Stimulated activated CD8-positive, alpha-beta memory T cell treated with anti-CD3 and anti-CD28 coated beads, Interleukin-12 subunit alpha, Interleukin-12 subunit beta, amount 100 ng/mL, for 24 hours (primary cell): ENCODE measurements at regions not wholly inside any gene's neighbourhood (a gene's known extent, or its start where the extent isn't known, plus 50 kb on each side); places are given as distances from the start of the nearest gene placed in this dataset.

Source experiments
- DNase-seq: peaks from one replicate; pipeline ENCODE4 v3.0.0-alpha.2; 2020; ENCODE audit errors: extremely low read depth

- no peak for DNase-seq
These were observed 601.5 kb downstream of the MTRR start for GRCh38 chr5:8470489-8470888.

- no peak for DNase-seq
These were observed 602.6 kb downstream of the MTRR start for GRCh38 chr5:8471581-8471980.

GRCh38 chr5:8473016-8473415 lies 604.1 kb downstream of the MTRR start:
- no peak for DNase-seq

DNA sequence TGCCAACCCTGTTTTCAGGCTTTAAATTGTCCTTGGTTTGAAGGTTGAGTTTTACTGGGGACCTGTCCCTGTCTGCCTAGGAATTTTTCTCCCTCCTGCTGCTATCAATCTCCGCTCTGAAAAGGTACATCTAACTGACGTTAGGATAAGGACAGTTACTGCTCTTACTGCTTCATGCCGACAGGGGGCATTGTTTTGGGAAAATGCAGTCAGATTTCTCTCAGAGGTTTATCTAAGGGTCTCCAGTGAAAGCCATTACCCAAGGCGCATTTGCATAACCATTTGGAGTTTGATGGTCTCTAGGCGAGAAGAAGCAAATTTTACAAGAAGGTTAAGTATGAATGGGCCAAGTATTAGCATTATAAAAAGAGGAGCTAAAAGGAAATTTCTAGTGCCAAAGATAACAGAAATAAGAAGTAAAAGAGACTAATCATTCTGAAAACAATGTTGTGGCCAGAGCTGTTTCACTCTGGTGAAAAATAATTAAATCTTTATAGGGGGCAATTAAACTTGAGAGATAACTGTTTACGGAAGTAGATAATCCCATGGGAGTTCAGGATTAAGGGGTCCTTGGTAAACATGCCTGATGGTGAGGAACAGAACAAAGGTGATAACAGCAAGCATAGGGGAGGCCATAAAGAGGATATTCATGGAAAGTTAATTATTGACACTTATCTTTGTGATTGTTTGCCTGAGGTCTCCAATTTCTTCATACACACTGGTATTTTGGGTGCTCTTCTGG lies 605.0 kb downstream of the MTRR start:
- no peak for DNase-seq

GRCh38 chr5:8474569-8474930 lies 605.6 kb downstream of the MTRR start:
- no peak for DNase-seq

DNA sequence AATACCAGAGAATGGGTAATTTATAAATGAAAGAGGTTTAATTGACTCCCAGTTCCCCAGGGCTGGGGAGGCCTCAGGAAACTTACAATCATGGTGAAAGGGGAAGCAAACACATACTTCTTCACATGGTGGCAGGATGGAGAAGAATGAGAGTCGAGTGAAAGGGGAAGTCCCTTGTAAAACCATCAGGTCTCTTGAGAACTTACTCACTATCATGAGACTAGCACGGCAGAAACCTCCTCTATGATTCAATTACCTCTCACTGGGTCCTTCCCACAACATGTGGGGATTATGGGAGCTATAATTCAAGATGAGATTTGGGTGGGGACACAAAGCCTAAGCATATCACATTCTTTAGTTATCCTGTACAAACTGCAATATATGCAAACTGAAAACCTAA lies 609.4 kb downstream of the MTRR start:
- DNase-seq, result no peak

DNA sequence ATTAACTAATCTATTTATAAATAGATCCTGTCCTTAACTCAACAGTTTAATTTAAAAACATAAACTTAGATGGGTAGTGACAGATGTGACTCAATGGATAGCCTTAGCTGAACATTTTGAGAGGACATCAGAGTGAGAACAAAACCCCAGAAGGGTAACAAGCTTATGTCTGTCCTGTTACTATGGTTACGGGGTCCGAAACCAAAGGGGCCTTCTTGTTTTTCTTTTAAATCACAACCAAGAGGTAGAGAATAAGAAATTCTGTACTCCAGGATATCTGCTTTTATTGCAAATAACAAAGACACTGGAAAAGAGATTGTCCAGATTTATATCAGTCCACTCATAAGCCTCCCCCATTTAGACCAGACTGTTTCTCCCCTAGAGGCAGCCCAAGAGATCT lies 612.1 kb downstream of the MTRR start:
- DNase-seq, result no peak

- DNase-seq, result no peak
These were observed 622.3 kb downstream of the MTRR start for GRCh38 chr5:8491254-8491653.

DNA sequence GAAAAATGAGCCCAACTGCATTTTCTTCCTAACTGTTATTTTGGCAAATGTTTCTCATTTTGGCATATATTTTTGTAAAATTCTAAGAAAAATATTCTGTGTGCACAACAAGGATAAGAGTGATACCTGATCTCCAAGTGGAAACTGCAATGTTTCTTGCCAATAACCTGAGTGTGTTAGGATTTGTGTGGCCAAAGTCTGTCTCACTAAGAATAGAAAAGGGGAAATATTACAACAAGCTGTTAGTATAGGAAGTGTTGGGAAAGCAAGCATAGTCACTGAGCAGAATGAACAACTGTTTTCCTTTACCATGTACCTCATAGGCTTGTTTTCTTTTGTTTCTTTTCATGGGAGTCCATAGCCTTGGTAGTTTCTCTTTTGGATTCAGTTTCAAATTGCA lies 624.2 kb downstream of the MTRR start:
- no peak for DNase-seq

- no peak for DNase-seq
These were observed 631.5 kb downstream of the MTRR start for GRCh38 chr5:8500426-8500825.

GRCh38 chr5:8505196-8505595 lies 636.2 kb downstream of the MTRR start:
- no peak for DNase-seq

GRCh38 chr5:8508231-8508630 lies 639.3 kb downstream of the MTRR start:
- DNase-seq, result no peak

GRCh38 chr5:8516356-8516755 lies 647.4 kb downstream of the MTRR start:
- no peak for DNase-seq

- no peak for DNase-seq
These were observed 648.5 kb downstream of the MTRR start for GRCh38 chr5:8517456-8517855.

- no peak for DNase-seq
These were observed 652.0 kb downstream of the MTRR start for GRCh38 chr5:8520917-8521316.

- no peak for DNase-seq
These were observed 653.0 kb downstream of the MTRR start for GRCh38 chr5:8521991-8522390.

DNA sequence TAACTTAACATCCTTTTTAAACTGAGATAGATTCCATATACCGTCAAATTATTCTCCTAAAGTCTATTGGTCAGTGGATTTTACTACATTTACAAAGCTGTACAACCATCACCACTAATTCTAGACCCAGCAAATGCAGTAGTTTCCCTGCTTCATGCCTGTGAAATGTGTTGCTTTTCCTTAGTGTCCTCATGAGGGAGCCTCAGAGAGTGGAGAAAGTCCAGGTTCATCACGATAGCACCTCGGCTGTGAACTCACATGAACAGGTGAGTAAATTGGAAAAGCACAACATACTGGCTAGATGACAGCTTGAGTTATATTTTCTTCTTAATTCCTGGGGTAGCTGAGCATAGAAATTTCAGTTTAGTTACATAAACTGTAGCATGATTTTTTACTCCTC lies 653.7 kb downstream of the MTRR start:
- DNase-seq, result no peak

DNA sequence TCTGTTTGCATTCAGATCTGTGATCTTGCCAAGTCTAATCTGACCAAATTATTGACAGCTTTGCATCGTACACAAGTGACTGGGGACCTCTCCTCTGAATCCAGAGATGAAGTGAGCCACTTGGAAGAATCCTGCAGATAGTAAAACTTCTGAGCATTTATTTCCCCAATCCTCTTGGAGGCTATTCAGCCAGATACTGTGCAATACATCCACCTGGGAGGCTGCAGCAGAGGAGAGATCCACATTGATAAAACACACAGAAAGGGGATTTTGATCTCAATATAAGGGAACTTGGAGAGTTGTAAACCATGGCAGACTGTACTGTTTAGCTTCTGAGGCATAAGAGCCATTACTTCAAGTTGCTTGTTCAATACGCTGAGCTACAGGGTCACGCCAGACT lies 654.6 kb downstream of the MTRR start:
- DNase-seq, result no peak

GRCh38 chr5:8525819-8526218 lies 656.9 kb downstream of the MTRR start:
- no peak for DNase-seq

DNA sequence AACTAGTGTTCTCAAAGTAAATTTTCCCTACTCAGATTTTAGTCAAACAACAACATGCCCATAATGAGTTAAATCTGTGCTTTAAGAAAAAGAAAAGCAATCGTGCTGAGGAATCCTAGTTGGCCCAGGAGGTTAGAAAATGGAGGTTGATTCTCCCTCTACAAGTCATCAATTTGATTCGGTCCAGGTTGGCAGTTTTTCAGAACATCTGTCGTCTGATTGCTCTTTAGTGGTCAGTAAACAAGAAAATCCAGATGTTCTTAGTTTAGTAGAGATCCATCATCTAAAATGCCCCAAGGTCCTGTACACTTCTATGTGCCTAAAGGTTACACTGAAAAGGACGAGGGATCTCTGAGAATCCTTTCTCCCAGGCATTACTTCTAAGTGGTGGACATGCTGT lies 659.2 kb downstream of the MTRR start:
- DNase-seq, result no peak

DNA sequence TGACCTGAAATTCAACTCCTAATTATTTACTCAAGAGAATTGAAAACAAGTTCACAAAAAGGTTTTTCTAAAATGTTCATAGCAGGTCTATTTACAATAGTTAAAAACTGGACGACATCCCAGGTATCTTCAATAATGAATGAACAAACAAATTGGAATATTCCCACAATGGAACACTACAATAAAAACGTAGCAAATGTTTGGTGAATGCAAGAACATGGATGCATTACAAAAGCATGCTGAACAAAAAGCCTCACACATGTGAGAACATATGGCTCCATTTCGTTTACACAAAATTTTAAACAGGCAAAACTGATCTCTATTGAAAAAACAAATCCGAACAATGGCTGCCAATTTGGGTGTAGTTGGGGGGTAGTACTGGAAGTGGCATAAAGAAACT lies 669.9 kb downstream of the MTRR start:
- DNase-seq, result no peak

GRCh38 chr5:8540317-8540716 lies 671.4 kb downstream of the MTRR start:
- no peak for DNase-seq

- DNase-seq, result no peak
These were observed 682.0 kb downstream of the MTRR start for GRCh38 chr5:8550921-8551320.

DNA sequence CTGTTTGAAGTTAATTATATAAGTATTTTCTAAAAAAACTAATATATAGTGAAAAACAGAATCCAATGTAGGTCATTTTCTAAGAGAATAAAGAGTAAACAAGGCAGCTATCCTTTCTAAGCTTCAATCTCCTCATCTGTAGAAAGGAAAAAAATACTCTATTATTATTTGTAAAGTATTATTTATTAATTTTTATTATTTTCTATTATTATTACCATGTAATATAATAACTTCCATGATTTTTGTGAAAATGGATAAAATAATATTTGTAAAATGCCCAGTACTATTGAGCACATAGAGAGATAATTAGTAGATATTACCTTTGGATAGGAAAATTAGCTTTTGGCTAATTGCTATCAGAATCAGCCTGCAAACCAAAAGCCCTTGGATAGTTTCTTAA lies 684.4 kb downstream of the MTRR start:
- no peak for DNase-seq
